GM21619 (cell line): ENCODE measurements at regions not wholly inside any gene's neighbourhood (a gene's known extent, or its start where the extent isn't known, plus 50 kb on each side); places are given as distances from the start of the nearest gene placed in this dataset.

Experiments
- ATAC-seq: cut with Tn5 transposase; IDR thresholded peaks from one replicate; pipeline ENCODE4 v1.9.1; 2021; ENCODE audit not compliant: unreplicated experiment

- ATAC-seq, result no peak
Measured at GRCh38 chr11:104534278-104534677, 364.0 kb downstream of the CASP12 start.

DNA sequence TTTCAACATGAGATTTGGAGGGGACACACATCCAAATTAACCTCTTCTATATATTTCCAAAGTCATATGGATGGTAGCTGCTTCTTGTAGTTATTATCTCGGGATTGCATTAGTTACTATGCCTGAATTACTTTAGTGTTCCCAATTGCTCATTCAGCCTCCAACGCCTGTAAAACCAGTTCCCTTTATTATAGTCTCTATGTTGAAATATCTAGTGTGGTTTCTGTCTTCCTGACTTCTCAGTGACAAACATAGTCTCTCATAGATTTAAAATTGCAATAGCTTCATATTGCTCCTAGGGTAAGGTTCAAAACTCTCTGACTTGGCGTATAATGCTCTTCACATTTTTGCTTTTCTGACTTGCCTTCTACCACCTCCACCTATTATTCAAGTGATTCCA, 366.4 kb downstream of the CASP12 start:
- ATAC-seq, result no peak

- no peak for ATAC-seq
Measured at GRCh38 chr11:104531075-104531474, 367.1 kb upstream of the PDGFD start.

DNA sequence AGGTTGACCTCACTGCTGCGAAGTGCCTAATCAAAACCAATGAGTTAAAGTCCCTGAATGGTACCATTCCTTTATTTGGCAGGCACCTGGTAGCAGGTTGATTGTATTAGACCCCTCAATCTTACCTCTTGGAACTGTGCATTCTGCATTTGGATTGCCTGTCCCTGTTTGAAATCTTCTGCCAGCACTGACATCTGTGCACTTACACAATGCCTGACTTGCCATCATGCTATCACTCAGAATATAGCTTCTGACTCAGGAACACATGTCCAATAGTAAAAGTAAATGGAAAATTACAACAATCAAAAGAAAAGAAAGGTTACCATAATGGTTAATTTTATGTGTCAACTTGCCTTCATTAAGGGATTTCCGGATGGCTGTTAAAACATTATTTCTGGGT, 366.0 kb upstream of the PDGFD start:
- no peak for ATAC-seq

- no peak for ATAC-seq
Measured at GRCh38 chr11:104529213-104529612, 365.3 kb upstream of the PDGFD start.

GRCh38 chr11:104526006-104526405, 362.1 kb upstream of the PDGFD start:
- ATAC-seq, result no peak

GRCh38 chr11:104525416-104525815, 361.5 kb upstream of the PDGFD start:
- ATAC-seq, result no peak

- ATAC-seq, result no peak
Measured at GRCh38 chr11:104524254-104524653, 360.3 kb upstream of the PDGFD start.

DNA sequence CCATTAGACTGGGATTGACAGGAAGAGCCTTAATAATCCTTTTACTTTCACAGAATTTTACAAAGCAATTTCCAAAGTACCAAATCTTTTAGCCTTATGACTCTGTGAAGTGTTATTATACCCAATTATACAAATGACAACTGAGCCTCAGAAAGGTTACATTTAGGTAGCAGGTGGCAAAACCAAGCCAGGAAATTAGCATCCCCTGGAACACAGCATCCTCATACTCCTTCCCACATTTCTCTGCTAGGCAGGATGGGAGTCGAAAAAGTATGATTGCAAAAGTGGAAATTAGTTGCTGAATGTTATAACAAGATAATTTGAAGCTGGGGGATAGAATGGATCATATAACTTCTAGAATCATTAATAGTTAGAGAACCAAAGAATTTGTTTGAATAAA, 359.7 kb upstream of the PDGFD start:
- ATAC-seq, result no peak

DNA sequence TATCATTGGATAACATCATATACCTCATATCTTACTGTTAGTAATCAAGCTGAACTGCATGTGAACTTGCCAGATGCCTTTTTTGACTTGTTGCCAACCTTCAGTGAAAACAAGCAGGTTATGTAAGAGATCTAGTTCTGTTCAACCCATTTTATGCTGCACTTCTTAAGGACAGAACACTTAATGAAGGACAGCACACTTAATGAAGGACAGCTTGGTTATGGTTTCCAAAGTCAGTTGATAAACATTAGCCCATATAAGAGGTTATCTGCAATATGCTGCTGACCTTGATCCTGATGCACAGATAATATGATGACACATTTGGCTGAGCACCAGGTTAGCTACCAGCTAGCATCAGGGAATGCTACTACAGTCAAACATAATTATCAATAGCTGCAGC, 358.7 kb upstream of the PDGFD start:
- ATAC-seq, result no peak

- ATAC-seq, result no peak
Measured at GRCh38 chr11:104522123-104522522, 358.2 kb upstream of the PDGFD start.

GRCh38 chr11:104510169-104510568, 346.2 kb upstream of the PDGFD start:
- ATAC-seq, result no peak

- no peak for ATAC-seq
Measured at GRCh38 chr11:104490182-104490581, 326.2 kb upstream of the PDGFD start.

- no peak for ATAC-seq
Measured at GRCh38 chr11:104488561-104488960, 324.6 kb upstream of the PDGFD start.

GRCh38 chr11:104487046-104487806, 323.3 kb upstream of the PDGFD start:
- ATAC-seq, result no peak

DNA sequence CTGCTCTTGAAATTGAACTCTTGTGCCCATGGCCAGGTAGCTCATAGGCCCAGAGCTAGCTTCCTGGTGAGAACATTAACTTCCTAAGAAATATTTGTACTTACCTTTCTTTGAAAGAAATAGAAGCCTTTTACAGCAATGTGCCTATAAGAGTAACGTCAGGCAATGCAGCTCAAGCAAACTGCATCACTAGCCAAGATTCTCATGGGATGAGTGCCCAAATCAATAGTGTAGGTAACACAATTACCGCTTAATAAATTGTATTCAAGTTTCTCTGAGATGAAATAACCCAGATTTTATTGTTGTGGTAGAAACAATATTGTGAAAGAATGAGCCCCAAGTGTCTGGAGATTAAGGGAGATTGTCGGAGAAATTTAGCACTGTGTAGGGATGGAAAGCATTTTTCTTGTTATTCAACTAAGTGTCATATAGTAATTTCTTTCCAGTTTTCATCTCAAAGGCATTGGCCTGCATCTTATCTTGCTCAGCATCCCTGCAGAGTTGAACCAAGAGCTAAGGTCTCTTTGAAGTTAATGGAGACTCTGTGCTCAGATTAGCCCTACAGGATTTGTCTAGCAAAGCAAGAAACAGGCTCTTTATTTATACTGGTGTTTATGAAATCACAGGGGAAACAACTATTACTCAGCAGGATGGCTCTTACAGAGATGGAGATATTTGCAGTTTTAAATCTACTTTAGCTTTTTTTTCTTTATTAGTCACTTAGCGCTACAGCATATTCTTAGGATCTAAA, 321.0 kb upstream of the PDGFD start:
- no peak for ATAC-seq

- no peak for ATAC-seq
Measured at GRCh38 chr11:104476898-104477297, 313.0 kb upstream of the PDGFD start.

GRCh38 chr11:104476454-104476853, 312.5 kb upstream of the PDGFD start:
- no peak for ATAC-seq

GRCh38 chr11:104467404-104467803, 303.5 kb upstream of the PDGFD start:
- no peak for ATAC-seq

DNA sequence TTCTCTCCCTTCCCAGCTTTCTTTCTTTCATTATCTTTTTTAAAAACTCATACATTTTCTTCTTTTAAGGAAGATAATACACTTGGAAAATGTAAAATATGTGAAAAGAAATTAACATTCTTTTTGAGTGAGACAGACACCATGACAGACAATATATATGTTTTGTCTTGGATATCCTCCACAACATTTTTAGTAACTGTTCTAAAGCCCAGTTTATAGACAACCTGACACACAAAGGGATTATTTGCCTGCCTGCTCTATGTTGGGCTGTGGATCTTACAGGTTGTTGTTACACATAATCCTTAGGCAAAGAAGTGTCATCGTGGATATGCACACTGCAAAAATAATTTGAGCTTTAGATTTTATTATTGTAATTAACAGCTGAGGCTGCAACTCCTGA, 301.4 kb upstream of the PDGFD start:
- ATAC-seq, result no peak

GRCh38 chr11:104464691-104465090, 300.7 kb upstream of the PDGFD start:
- no peak for ATAC-seq

DNA sequence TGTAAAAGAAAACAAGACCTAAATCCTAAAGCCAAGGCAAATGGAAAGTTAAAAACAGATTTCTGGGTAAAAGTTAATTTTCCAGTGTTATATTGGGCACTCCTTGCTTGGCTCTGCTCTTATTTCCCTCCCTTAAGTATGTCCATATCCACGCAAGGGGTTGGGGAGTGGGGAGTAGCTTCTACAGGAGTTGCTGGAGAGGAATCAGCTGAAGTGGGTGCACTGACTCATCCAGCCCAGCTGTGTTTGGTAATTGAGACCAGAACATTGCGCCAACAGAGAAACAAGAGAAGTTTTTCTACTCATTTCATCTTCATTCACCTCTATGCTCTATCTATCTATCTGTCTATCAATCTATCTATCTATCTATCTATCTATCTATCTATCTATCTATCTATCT, 298.4 kb upstream of the PDGFD start:
- ATAC-seq, result no peak
